ENCODE measurements at regions not wholly inside any gene's neighbourhood (a gene's known extent, or its start where the extent isn't known, plus 50 kb on each side); places are given as distances from the start of the nearest gene placed in this dataset.
"Not testable (repeated sequence)": the region's sequence is repeated elsewhere in the genome, so short reads cannot be mapped to it uniquely, and the experiment has no call there.

DNA sequence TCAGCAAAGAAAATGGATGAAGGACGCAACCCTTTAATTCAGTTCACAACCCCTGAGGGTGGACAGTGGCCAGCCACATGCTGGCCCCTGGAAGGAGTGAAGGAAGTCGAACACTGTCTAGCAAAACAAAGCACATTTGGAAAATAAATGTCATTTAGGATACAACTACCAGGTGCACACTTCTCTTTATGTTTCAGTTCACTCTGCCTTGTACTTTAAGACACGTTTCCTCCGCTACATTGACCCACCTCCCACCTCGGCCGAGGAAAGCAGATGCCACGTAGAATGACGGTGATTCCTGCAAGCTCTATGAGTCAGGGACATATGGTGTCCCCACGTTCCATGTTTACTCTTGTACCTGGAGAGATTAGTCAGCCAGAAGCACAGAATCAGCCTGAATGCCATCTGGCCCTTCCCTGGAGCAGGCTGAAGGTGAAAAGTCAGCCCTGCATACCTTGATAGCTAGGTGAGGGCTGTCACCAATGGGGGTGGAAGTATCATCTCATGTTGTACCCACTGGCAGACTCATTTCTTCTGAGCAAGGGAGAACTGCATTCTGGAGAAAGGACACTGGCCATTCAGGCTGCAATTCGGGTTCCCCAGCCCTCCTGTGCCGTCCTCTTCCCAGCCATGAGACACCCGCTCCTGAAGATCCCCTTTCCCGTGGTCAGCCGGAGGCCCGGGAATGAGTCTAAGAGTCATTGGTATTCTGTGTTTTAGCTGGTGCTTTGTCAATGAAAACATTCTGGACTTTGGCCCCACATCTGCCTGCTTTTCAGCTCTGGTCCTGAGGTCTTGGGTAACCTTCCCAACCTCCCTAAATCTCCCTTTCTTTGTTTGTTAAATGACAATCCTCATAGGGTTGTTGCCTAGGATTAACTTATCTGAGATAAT lies 60.6 kb downstream of the FOXA2 start:
- DNase-seq: no peak
- ChIA-PET CTCF (no interaction called here), POLR2A (no interaction called here)
- Mint-ChIP-seq H3K27ac (no peak overlapping the region), H3K27me3 (no peaks in the 10 kb centered on the region), H3K4me3 (no peak overlapping the region), H3K9me3 (no peaks in the 10 kb centered on the region), H3K36me3 (ENCODE audit: low read depth) (no peaks in the 10 kb centered on the region), H3K4me1 (no peaks in the 10 kb centered on the region)
- ATAC-seq (ENCODE audit: low read depth): no peak
- no peak for TF ChIP-seq CTCF (IDR thresholded peaks at IDR 0.05)
- intact Hi-C loops (cut with micrococcal nuclease): no loop called here

GRCh38 chr20:22523128-22523498 lies 61.3 kb downstream of the FOXA2 start:
- ChIA-PET CTCF (no interaction called here), POLR2A (no interaction called here)
- intact Hi-C loops (cut with micrococcal nuclease): no loop called here
- no peak overlapping the region for H3K4me3 Mint-ChIP-seq
- no peak for DNase-seq
- no peak overlapping the region for H3K27ac Mint-ChIP-seq
- no peak for TF ChIP-seq CTCF (IDR thresholded peaks at IDR 0.05)
- no peaks in the 10 kb centered on the region for H3K4me1 Mint-ChIP-seq
- H3K27me3 Mint-ChIP-seq: no peaks in the 10 kb centered on the region
- no peaks in the 10 kb centered on the region for H3K36me3 Mint-ChIP-seq (ENCODE audit: low read depth)
- H3K9me3 Mint-ChIP-seq: no peaks in the 10 kb centered on the region
- ATAC-seq (ENCODE audit: low read depth): no peak

DNA sequence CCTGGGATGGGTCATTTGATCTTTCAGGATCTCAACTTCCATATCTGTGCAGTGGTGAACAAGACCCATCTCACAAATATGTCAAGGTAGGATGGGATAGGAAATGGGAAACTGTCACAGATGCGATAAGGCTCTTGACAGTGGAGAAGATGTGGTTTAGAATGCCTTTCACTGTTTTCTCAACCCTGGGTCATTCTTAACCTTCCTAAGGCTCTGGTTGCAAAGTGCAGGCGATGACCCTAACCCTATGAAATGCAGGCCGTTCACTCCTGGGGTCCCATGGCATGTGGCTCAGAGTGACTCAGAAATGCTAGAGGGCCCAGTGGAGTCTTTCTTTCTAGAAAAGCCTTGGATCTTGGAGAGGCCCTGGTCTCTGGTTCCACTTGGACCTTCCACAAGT lies 61.7 kb downstream of the FOXA2 start:
- no peak for TF ChIP-seq CTCF (IDR thresholded peaks at IDR 0.05)
- Mint-ChIP-seq H3K36me3 (ENCODE audit: low read depth) (no peaks in the 10 kb centered on the region), H3K9me3 (no peaks in the 10 kb centered on the region), H3K4me1 (no peaks in the 10 kb centered on the region), H3K4me3 (no peak overlapping the region), H3K27ac (no peak overlapping the region), H3K27me3 (no peaks in the 10 kb centered on the region)
- DNase-seq (no peak), ATAC-seq (ENCODE audit: low read depth) (no peak)
- ChIA-PET POLR2A (no interaction called here), CTCF (no interaction called here)
- intact Hi-C loops (cut with micrococcal nuclease): no loop called here

DNA sequence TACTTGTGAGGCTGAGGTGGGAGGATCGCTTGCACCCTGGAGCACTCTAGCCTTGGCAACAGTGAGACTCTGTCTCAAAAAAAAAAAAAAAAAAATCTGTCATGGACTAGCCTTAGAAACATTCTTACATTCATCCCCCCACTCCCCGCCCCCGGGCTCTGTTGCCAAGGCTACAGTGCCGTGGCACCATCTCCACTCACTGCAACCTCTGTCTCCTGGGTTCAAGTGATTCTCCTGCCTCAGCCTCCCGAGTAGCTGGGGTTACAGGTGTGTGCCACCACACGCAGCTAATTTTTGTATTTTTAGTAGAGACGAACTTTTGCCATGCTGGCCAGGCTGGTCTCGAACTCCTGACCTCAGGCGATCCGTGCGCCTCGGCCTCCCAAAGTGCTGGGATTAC lies 62.4 kb downstream of the FOXA2 start:
- H3K4me1 Mint-ChIP-seq; H3K27ac Mint-ChIP-seq; DNase-seq; H3K4me3 Mint-ChIP-seq; H3K36me3 Mint-ChIP-seq (ENCODE audit: low read depth); H3K9me3 Mint-ChIP-seq; ATAC-seq (ENCODE audit: low read depth); H3K27me3 Mint-ChIP-seq; CTCF ChIA-PET; intact Hi-C loops (cut with micrococcal nuclease): not testable (repeated sequence)
- POLR2A ChIA-PET: interaction anchor here (0.7 kb wide), 1 partner anchor 21 kb away, joined by 7 read pairs; no protein-coding TSS in a partner anchor

- Mint-ChIP-seq H3K27ac (no peak overlapping the region), H3K27me3 (no peaks in the 10 kb centered on the region), H3K36me3 (ENCODE audit: low read depth) (no peaks in the 10 kb centered on the region), H3K4me3 (no peak overlapping the region), H3K9me3 (no peaks in the 10 kb centered on the region), H3K4me1 (no peaks in the 10 kb centered on the region)
- no peak for DNase-seq
- TF ChIP-seq CTCF (IDR thresholded peaks at IDR 0.05): no peak
- ChIA-PET CTCF (no interaction called here), POLR2A (no interaction called here)
- no peak for ATAC-seq (ENCODE audit: low read depth)
- intact Hi-C loops (cut with micrococcal nuclease): no loop called here
Measured at GRCh38 chr20:22520381-22520780, 64.0 kb downstream of the FOXA2 start.

GRCh38 chr20:22515264-22515663 lies 69.1 kb downstream of the FOXA2 start:
- no peak overlapping the region for H3K27ac Mint-ChIP-seq
- TF ChIP-seq CTCF (IDR thresholded peaks at IDR 0.05): no peak
- no peaks in the 10 kb centered on the region for H3K9me3 Mint-ChIP-seq
- CTCF ChIA-PET: no interaction called here
- H3K4me1 Mint-ChIP-seq: no peaks in the 10 kb centered on the region
- POLR2A ChIA-PET: no interaction called here
- H3K27me3 Mint-ChIP-seq: no peaks in the 10 kb centered on the region
- no peaks in the 10 kb centered on the region for H3K36me3 Mint-ChIP-seq (ENCODE audit: low read depth)
- ATAC-seq (ENCODE audit: low read depth) (no peak), DNase-seq (no peak)
- no peak overlapping the region for H3K4me3 Mint-ChIP-seq
- intact Hi-C loops (cut with micrococcal nuclease): no loop called here
